Neutrophil (primary cell): ENCODE measurements at regions not wholly inside any gene's neighbourhood (a gene's known extent, or its start where the extent isn't known, plus 50 kb on each side); places are given as distances from the start of the nearest gene placed in this dataset.

Source experiments
- H3K27ac ChIP-seq: fragments of 200-600 bp; sonication (generic); 2 replicates; pipeline ENCODE4 v1.5.1; 2016; ENCODE audit warnings: mild to moderate bottlenecking, moderate library complexity
- H3K27me3 ChIP-seq: fragments of 200-600 bp; sonication (generic); 2 replicates; pipeline ENCODE4 v1.6.0; 2016; ENCODE audit warnings: mild to moderate bottlenecking
- H3K36me3 ChIP-seq: fragments of 200-600 bp; sonication (generic); 2 replicates; pipeline ENCODE4 v1.5.1; 2017
- H3K4me1 ChIP-seq, 2 experiments: fragments of 200-600 bp in 1 of 2; sonication (generic) in 1 of 2; 1 replicate in 1 of 2; 2 replicates in 1 of 2; pipeline versions ENCODE4 v1.5.1 to v1.6.1; 2013 to 2016; ENCODE audit warnings: low read depth in 1 of 2, low read length in 1 of 2, mild to moderate bottlenecking in 1 of 2, moderate library complexity in 1 of 2; ENCODE audit not compliant: control insufficient read depth in 1 of 2, insufficient read depth in 1 of 2
- H3K4me3 ChIP-seq, 2 experiments: fragments of 200-600 bp in 1 of 2; sonication (generic) in 1 of 2; 1 replicate in 1 of 2; 2 replicates in 1 of 2; pipeline ENCODE4 v1.5.1; 2013 to 2016; ENCODE audit warnings: low read depth in 1 of 2, low read length in 1 of 2, mild to moderate bottlenecking in 1 of 2, moderate library complexity in 1 of 2
- H3K9me3 ChIP-seq: fragments of 200-600 bp; sonication (generic); 2 replicates; pipeline ENCODE4 v1.5.1; 2016
- CTCF ChIP-seq: fragments of 200-600 bp; sonication (generic); IDR thresholded peaks from 2 replicates; pipeline ENCODE4 v1.5.1; 2016; ENCODE audit warnings: antibody characterized with exemption

DNA sequence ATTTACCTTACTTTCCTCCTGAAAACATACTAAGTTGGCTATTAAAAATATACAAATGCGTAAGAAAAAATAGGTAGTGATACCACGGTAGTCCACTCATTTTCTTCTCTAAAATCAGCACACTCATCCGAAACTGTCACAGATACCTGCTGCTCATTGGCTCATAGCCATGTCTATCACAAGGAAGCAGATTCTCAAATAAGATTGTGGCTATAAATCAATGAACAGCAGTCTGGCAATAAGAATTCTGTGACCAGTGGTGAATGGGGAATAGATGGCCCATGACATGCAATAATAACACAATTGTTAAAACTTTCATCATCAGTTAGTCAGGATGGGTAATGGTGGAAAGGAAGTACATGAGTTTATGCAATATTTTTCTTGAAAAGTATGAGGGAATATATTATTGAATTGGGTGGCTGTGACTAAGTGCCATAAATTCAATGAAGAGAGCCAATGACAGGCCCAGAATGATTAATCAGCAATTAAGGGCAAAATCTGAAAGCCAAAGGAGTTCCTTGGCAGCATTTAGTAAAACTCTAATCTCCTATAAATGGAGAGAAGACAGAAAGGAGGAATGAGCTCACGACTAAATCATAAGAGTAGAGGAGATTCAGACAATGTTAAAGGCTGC is 202.3 kb upstream of the NEIL3 start:
- H3K27ac ChIP-seq = no peak overlapping the region
- no peaks in the 10 kb centered on the region for H3K4me1 ChIP-seq
- H3K36me3 ChIP-seq = no peaks in the 10 kb centered on the region
- no peaks in the 10 kb centered on the region for H3K9me3 ChIP-seq
- H3K27me3 ChIP-seq = no peaks in the 10 kb centered on the region
- TF ChIP-seq CTCF = no peak
- no peak overlapping the region for H3K4me3 ChIP-seq

DNA sequence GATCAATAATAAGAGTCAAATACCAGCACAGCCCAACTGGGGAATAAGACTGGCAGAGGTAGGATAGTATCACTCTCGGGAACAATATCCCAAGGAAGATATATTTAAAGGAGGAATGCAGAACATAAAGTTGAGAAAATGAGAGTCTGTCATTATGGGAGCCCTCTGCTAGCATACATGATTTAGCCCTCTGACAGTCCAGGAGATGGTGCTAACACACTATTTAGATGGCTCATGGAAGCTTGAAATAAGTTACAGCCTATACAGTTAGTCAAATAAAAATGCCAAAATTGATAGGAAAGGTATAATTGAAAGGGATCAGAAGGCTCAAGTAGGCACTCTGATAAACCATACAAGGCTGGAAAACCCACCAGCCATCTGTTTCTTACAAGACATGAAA is 201.0 kb upstream of the NEIL3 start:
- TF ChIP-seq CTCF = no peak
- no peaks in the 10 kb centered on the region for H3K27me3 ChIP-seq
- no peak overlapping the region for H3K4me3 ChIP-seq
- no peaks in the 10 kb centered on the region for H3K9me3 ChIP-seq
- H3K27ac ChIP-seq = no peak overlapping the region
- no peaks in the 10 kb centered on the region for H3K4me1 ChIP-seq
- no peaks in the 10 kb centered on the region for H3K36me3 ChIP-seq

GRCh38 chr4:177109769-177110168 is 199.9 kb upstream of the NEIL3 start:
- H3K4me1 ChIP-seq = no peaks in the 10 kb centered on the region
- H3K36me3 ChIP-seq = no peaks in the 10 kb centered on the region
- no peak overlapping the region for H3K27ac ChIP-seq
- no peak for TF ChIP-seq CTCF
- H3K9me3 ChIP-seq = no peaks in the 10 kb centered on the region
- no peaks in the 10 kb centered on the region for H3K27me3 ChIP-seq
- no peak overlapping the region for H3K4me3 ChIP-seq

DNA sequence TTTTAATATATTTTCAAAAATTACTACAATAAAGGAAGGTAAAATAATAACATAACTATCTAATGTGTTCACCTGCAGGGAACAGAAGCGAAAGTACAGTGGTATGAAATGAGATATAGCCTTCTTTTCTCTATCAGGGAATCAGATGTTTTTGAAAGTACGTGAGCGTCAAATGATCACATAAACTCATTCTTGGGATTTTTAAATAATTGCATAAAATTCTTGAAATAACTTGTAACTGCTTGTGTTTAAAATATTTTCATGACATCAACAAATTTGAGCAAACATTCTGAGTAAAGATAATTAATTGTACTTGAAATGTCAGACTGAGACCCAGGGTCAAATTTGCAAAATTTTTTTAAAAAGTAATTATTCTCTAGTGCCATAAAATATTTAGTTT is 193.5 kb upstream of the NEIL3 start:
- TF ChIP-seq CTCF = no peak
- no peaks in the 10 kb centered on the region for H3K27me3 ChIP-seq
- no peak overlapping the region for H3K4me3 ChIP-seq
- no peaks in the 10 kb centered on the region for H3K4me1 ChIP-seq
- no peaks in the 10 kb centered on the region for H3K36me3 ChIP-seq
- H3K27ac ChIP-seq = no peak overlapping the region
- no peaks in the 10 kb centered on the region for H3K9me3 ChIP-seq

DNA sequence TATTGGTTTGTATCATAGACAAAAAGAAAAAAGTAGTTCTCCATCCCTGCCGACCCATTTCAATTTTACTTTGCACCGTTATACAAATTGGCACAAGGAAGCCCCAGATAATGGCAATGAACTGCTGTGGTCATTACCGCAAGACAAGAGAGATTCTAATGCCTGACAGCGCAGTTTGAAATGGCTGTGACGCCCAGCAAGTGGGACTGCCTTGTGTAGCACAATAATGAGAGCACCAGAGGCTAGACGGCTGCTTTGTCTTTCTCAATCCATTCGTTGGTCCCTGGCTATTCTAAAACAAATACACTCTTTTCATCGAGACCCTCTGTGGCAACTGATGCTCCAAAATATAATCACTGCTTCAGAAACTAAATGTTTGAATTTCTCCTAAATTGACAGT is 192.4 kb upstream of the NEIL3 start:
- TF ChIP-seq CTCF = no peak
- no peak overlapping the region for H3K4me3 ChIP-seq
- H3K36me3 ChIP-seq = no peaks in the 10 kb centered on the region
- no peak overlapping the region for H3K27ac ChIP-seq
- H3K27me3 ChIP-seq = no peaks in the 10 kb centered on the region
- H3K9me3 ChIP-seq = no peaks in the 10 kb centered on the region
- H3K4me1 ChIP-seq = no peaks in the 10 kb centered on the region

DNA sequence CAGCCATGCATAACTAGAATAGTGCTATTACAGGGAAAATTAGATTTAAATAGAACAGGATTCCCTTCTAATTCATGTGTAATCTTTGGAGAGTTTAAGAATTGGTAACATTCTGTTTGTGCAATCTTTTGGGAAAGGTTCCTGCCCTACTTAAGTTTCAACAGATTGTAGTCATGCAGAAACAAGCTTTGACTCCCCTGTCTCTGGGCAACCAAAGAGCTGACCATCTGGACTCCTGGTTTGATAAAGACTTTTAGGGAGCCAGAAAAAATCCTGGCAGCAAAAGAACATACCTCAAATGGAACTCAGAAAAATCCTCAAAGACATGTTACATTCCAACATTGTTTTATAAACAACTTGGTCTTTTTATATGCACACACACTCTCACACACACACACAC is 191.1 kb upstream of the NEIL3 start:
- Histone ChIP-seq H3K9me3 (no peaks in the 10 kb centered on the region), H3K36me3 (no peaks in the 10 kb centered on the region), H3K27me3 (no peaks in the 10 kb centered on the region), H3K4me1 (no peaks in the 10 kb centered on the region), H3K27ac (no peak overlapping the region), H3K4me3 (no peak overlapping the region)
- TF ChIP-seq CTCF = no peak
